Suprapubic skin (tissue), 4 donors: ENCODE measurements at regions not wholly inside any gene's neighbourhood (a gene's known extent, or its start where the extent isn't known, plus 50 kb on each side); places are given as distances from the start of the nearest gene placed in this dataset.
"Not testable (repeated sequence)": the region's sequence is repeated elsewhere in the genome, so short reads cannot be mapped to it uniquely, and the experiment has no call there.

ENCODE experiments used
- DNase-seq, 2 donors: peaks; one replicate each; pipeline ENCODE4 v3.0.0-alpha.2; 2019; ENCODE audit warnings: low spot score in 2 of 2
- H3K27ac ChIP-seq: fragments of 200-600 bp; sonication (generic); one replicate; pipeline ENCODE4 v1.5.1; 2019
- H3K27me3 ChIP-seq: fragments of 200-600 bp; sonication (generic); one replicate; pipeline ENCODE4 v1.5.1; 2019
- H3K36me3 ChIP-seq: fragments of 200-600 bp; sonication (generic); one replicate; pipeline ENCODE4 v1.5.1; 2019
- H3K4me1 ChIP-seq: fragments of 200-600 bp; sonication (generic); one replicate; pipeline ENCODE4 v1.5.1; 2019
- H3K4me3 ChIP-seq: fragments of 200-600 bp; sonication (generic); one replicate; pipeline ENCODE4 v1.5.1; 2019; ENCODE audit warnings: mild to moderate bottlenecking
- H3K9me3 ChIP-seq: fragments of 200-600 bp; sonication (generic); one replicate; pipeline ENCODE4 v1.5.1; 2019
- EP300 ChIP-seq: sonication (generic); formaldehyde crosslinking; IDR thresholded peaks from one replicate; pipeline ENCODE4 v1.6.1; 2017; ENCODE audit warnings: antibody characterized with exemption
- POLR2A ChIP-seq, 2 donors: fragments of 450-650 bp; IDR thresholded peaks; one replicate each; pipeline ENCODE4 v1.6.1; 2017; ENCODE audit warnings: antibody characterized with exemption in 2 of 2, mild to moderate bottlenecking in 2 of 2, moderate library complexity in 2 of 2
- POLR2AphosphoS5 ChIP-seq, 3 donors: sonication (generic); formaldehyde crosslinking; IDR thresholded peaks; one replicate each; pipeline ENCODE4 v1.6.1; 2017; ENCODE audit warnings: antibody characterized with exemption in 3 of 3
- WGBS: methylation state at CpG from one replicate; pipeline ENCODE4 v1.1.5; 2018; 5-methylcytosine and 5-hydroxymethylcytosine counted together
- TF ChIP-seq, protein P1 (sequence below), 2 donors: fragments of 200-600 bp in 1 of 2; fragments of 450-650 bp in 1 of 2; sonication (generic) in 1 of 2; IDR thresholded peaks; one replicate each; pipeline ENCODE4 v1.5.1; 2016 to 2019; ENCODE audit warnings: antibody characterized with exemption in 2 of 2, mild to moderate bottlenecking in 1 of 2, moderate library complexity in 1 of 2

DNA sequence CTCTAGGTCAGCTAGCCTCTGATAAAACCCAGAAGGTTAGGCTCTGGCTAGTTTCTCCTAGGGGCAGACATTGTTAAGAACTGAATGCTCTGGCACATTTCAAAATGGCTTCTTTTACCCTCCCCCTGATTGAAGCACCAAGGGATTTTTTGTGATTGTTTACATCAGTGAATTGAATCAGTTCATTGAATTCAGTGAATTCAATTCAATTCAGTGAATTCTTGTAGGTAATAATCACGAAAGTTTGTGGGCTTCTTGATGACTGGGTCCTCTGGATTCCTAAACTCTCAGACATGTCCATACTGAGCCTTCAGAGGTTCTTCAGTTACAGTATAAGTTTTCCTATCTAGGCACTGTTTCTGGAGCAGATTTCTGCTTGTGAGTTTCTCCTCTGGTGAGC is 135.2 kb upstream of the ELAC2 start:
- Histone ChIP-seq H3K27ac (no peak overlapping the region), H3K27me3 (no peaks in the 10 kb centered on the region), H3K4me1 (no peaks in the 10 kb centered on the region), H3K4me3 (no peak overlapping the region), H3K36me3 (no peaks in the 10 kb centered on the region), H3K9me3 (no peaks in the 10 kb centered on the region)
- no peak for DNase-seq
- WGBS = 45% methylated on average over 1 of the region's 1 CpG
- TF ChIP-seq, protein P1, sequence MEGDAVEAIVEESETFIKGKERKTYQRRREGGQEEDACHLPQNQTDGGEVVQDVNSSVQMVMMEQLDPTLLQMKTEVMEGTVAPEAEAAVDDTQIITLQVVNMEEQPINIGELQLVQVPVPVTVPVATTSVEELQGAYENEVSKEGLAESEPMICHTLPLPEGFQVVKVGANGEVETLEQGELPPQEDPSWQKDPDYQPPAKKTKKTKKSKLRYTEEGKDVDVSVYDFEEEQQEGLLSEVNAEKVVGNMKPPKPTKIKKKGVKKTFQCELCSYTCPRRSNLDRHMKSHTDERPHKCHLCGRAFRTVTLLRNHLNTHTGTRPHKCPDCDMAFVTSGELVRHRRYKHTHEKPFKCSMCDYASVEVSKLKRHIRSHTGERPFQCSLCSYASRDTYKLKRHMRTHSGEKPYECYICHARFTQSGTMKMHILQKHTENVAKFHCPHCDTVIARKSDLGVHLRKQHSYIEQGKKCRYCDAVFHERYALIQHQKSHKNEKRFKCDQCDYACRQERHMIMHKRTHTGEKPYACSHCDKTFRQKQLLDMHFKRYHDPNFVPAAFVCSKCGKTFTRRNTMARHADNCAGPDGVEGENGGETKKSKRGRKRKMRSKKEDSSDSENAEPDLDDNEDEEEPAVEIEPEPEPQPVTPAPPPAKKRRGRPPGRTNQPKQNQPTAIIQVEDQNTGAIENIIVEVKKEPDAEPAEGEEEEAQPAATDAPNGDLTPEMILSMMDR (IDR thresholded peaks at IDR 0.05) = no peak
- TF ChIP-seq EP300 = no peak
- TF ChIP-seq POLR2AphosphoS5 (IDR thresholded peaks at IDR 0.05) = no peak
- TF ChIP-seq POLR2A (IDR thresholded peaks at IDR 0.05) = no peak

DNA sequence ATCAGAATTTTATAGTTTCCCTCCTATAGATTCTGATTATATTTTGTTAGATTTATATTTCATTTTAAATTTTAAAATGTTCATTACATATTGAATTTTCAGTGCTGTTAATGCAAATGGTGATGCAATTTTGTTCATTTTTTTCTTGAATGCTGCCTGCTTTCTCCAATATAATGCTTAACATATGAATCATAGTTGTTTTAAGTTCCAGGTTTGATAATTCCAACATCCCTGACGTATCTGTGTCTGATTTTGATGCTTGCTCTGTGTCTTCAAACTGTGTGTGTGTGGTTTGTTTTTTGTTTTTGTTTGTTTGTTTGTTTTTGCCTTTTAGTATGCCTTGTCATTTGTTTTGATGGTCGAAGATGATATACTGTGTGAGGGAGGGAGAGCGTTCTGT is 134.7 kb upstream of the ELAC2 start:
- 78% methylated on average over 3 of the region's 3 CpGs for WGBS
- no peak for DNase-seq

DNA sequence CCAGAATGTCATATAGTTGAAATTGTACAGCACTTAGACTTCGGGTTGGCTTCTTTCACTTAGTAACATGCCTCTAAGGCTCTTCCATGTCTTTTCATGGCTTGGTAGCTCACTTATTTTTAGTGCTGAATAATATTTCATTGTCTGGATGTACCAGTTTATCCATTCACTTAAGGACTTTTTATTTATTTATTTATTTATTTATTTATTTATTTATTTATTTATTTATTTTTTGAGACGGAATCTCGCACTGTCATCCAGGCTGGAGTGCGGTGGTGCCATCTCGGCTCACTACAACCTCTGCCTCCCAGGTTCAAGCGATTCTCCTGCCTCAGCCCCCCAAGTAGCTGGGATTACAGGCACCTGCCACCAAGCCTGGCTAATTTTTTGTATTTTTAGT is 132.9 kb upstream of the ELAC2 start:
- 96% methylated on average over 6 of the region's 6 CpGs for WGBS

More for the DNA sequence above, 134.7 kb upstream of the ELAC2 start:
- H3K36me3 ChIP-seq = no peaks in the 10 kb centered on the region
- H3K27me3 ChIP-seq = no peaks in the 10 kb centered on the region
- no peak for TF ChIP-seq EP300
- TF ChIP-seq POLR2A (IDR thresholded peaks at IDR 0.05) = no peak
- TF ChIP-seq POLR2AphosphoS5 (IDR thresholded peaks at IDR 0.05) = no peak
- TF ChIP-seq, protein P1 (IDR thresholded peaks at IDR 0.05) = no peak
- H3K4me3 ChIP-seq = no peak overlapping the region
- no peaks in the 10 kb centered on the region for H3K9me3 ChIP-seq
- H3K4me1 ChIP-seq = no peaks in the 10 kb centered on the region
- no peak overlapping the region for H3K27ac ChIP-seq

DNA sequence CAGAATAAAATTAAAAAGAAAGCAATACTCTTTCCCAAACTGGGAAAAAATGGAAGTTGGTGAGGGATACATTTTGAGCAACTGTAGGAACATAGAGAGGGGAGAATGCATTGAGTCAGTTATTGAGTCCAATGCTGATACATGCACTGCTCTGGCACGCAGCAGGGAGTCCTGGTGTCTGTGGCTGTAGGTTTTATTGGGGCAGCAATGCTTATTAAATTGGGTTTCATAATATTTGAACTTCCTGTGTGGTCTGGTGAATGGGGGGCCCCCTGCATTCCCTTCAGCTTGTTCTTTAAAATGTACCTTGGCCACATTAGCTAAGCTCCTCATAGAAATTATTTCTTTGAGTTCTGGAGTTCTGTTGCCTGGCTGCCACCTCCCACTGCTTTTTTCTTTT is 125.2 kb upstream of the ELAC2 start:
- H3K4me3 ChIP-seq = no peak overlapping the region
- DNase-seq = no peak
- no peaks in the 10 kb centered on the region for H3K27me3 ChIP-seq
- no peaks in the 10 kb centered on the region for H3K9me3 ChIP-seq
- 86% methylated on average over 1 of the region's 1 CpG for WGBS
- H3K27ac ChIP-seq = no peak overlapping the region
- H3K4me1 ChIP-seq = no peaks in the 10 kb centered on the region
- TF ChIP-seq EP300 = no peak
- no peak for TF ChIP-seq POLR2A (IDR thresholded peaks at IDR 0.05)
- no peak for TF ChIP-seq POLR2AphosphoS5 (IDR thresholded peaks at IDR 0.05)
- TF ChIP-seq, protein P1 (IDR thresholded peaks at IDR 0.05) = no peak
- no peaks in the 10 kb centered on the region for H3K36me3 ChIP-seq

More for the DNA sequence above, 132.9 kb upstream of the ELAC2 start:
- not testable (repeated sequence) for H3K9me3 ChIP-seq, H3K36me3 ChIP-seq, DNase-seq, H3K4me3 ChIP-seq, H3K27me3 ChIP-seq, H3K4me1 ChIP-seq, H3K27ac ChIP-seq

DNA sequence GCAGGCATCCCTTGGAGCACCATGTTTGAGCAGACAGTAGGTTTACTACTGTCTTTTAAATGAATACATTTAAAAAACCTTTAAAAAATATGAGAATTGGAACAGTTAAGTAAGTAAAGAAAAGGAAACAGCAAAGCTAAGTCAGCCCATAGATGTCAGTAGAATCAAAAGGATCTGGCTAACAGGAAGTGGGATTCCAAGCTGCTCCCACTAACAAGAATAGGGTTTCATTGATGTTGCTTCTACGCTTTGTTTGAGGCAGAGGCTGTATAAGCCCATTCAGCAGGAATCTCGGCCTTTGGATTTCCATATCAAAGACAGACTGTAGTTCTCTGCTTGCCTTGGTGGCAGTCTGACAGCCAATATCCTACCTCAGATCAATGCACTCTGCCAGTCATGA is 122.9 kb upstream of the ELAC2 start:
- TF ChIP-seq, protein P1 (IDR thresholded peaks at IDR 0.05) = no peak
- TF ChIP-seq EP300 = no peak
- no peak for TF ChIP-seq POLR2A (IDR thresholded peaks at IDR 0.05)
- no peak for TF ChIP-seq POLR2AphosphoS5 (IDR thresholded peaks at IDR 0.05)
- DNase-seq = no peak

DNA sequence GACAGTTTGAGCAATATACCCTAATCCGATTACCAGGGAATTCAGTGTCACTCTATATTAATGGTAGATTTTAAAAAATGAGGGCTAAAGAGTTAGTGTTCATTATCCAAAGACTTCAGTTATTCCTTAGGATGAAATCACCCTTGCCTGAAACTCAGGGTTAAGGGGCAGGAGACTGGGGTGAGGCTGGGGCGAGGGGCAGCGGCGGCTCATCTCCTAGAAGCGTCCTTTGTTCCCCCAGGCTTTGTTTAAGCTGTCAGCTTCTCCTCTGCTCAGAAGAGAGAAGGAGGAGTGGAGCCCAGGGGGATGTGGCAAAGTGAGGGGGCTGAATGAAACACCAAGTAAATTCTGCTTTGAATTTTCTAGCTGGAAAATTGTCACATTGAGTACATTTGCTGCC is 117.7 kb upstream of the ELAC2 start:
- Histone ChIP-seq H3K27ac (no peak overlapping the region), H3K9me3 (no peaks in the 10 kb centered on the region), H3K36me3 (no peaks in the 10 kb centered on the region), H3K4me1 (no peaks in the 10 kb centered on the region), H3K27me3 (no peaks in the 10 kb centered on the region), H3K4me3 (no peak overlapping the region)
- DNase-seq = no peak
- TF ChIP-seq EP300 (no peak), POLR2A (IDR thresholded peaks at IDR 0.05) (no peak), POLR2AphosphoS5 (IDR thresholded peaks at IDR 0.05) (no peak)
- TF ChIP-seq, protein P1 (IDR thresholded peaks at IDR 0.05) = no peak
- 51% methylated on average over 5 of the region's 5 CpGs for WGBS

More for the DNA sequence above, 122.9 kb upstream of the ELAC2 start:
- 41% methylated on average over 2 of the region's 2 CpGs for WGBS
- Histone ChIP-seq H3K27me3 (no peaks in the 10 kb centered on the region), H3K4me3 (no peak overlapping the region), H3K9me3 (no peaks in the 10 kb centered on the region), H3K36me3 (no peaks in the 10 kb centered on the region), H3K27ac (no peak overlapping the region), H3K4me1 (no peaks in the 10 kb centered on the region)
